Stimulated activated CD8-positive, alpha-beta memory T cell treated with anti-CD3 and anti-CD28 coated beads, Interleukin-4, amount 100 ng/mL, for 48 hours (primary cell): ENCODE measurements at regions not wholly inside any gene's neighbourhood (a gene's known extent, or its start where the extent isn't known, plus 50 kb on each side); places are given as distances from the start of the nearest gene placed in this dataset.

Experiments used
- DNase-seq: peaks from one replicate; pipeline ENCODE4 v3.0.0-alpha.2; 2020

DNA sequence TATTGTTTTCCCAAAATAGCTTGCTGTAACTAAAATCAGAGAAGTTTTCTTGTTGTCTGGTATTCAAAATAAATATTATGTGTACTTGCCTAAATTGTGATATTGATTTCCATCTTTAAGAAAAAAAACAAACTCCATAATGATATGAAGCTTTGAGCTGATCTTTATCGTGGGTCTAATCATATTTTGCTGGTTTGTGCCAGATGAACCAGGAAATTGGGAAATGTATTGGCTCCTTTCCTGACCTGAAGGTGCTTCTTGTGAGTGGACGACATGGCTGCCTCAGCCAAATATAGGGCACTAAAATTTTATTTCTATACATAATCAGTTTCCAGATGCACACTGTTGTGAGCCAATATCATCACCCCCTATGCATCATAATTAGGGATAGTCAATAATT lies 113.3 kb downstream of the DIPK2A start:
- DNase-seq = no peak

- DNase-seq = no peak
These were observed 114.3 kb downstream of the DIPK2A start for GRCh38 chr3:144085964-144086363.

GRCh38 chr3:144096016-144096415 lies 124.4 kb downstream of the DIPK2A start:
- no peak for DNase-seq

DNA sequence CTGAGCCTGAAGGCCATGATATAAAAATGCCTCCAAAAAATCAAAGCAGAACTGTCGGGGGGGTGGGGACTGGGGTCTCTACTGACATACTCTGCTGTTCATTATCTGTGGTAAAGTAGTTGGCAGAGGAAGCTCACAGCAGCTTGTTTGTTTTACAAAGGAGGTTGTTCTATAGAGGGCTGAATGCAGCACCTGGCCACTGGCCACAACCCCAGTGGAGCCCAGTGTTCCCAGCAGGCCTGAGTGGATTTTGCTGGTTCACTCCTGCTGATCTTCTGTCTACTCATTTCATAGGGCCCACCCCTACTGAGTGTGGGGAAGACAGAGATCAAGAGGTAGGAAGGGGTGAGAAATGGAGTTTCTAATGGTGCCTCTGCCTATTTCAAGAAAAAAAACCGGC lies 125.5 kb downstream of the DIPK2A start:
- DNase-seq = no peak

DNA sequence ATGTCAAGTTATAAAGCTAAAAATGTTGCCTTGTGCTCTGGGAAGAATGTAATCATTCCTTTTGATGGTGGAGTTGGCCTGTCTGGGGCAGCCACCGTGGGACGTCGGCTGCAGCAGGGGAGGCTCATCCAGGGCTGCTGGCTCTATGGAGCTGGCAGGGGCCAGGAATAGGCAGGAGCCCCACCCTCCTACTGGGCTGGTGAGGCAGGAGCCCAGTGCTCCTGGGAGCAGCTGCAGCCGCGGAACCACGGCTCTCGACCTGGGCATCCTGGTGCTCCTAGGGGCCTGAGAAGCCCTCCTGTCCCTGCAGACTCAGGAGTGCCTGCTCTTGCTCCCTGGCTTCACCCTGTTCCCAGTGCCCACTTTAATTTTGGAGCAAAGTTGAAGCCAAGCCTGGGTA lies 127.1 kb downstream of the DIPK2A start:
- DNase-seq = no peak

DNA sequence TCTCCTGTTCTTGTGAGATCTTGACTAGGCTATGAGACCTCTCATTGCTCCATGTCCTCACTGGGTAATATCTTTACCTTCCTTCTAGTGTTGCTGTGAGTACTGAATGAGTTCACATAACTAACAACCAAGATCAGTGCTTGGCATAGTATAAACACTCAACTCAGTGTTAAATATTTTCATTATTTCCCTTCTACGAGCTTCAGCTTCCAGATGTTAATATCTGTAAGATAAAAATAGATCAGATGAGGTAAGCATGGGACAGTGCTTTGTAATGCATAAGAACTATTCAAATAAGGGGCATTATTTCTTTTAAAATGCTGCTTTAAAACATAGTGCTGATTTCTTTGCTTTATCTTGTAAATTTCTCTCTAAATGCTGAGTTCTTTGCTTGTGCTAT lies 130.8 kb downstream of the DIPK2A start:
- no peak for DNase-seq

- DNase-seq = no peak
These were observed 132.6 kb downstream of the DIPK2A start for GRCh38 chr3:144104186-144104585.

DNA sequence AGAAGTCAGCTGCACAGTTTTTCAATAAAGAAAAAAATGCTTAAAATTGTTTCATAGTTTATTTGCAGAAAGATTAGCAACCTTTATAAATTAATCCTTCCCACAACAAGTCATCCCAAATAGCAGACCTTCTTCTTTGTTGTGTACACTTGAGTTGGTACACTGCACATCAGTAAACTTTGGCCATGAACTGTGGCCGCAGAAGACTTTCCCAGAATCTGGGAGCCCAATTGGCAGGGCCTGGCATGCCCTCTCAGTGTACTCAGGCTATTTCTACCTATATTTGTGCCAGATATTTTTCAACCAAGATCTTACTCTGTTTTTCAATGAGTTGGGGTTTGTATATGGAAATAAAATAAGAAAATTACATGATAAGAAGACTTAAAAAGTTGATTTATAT lies 133.1 kb downstream of the DIPK2A start:
- no peak for DNase-seq

DNA sequence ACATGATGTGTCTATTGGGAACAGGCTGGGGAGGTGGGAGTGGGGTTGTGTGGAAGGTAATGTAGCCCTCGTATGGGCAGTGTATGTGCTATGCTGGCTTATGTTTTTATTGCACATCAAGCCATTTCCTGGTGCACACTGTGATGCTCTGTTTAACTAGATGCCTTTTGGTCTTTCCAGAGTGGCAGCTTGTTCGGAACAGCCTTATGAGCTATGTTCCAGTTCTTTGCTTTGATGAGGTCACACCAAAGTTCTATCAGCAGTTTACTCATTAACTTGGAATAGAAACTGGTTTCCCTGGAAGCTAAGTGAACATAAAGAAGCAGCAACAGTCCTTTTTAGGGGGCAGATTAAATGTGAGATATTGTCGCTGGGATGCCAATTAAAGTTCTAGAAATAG lies 133.9 kb downstream of the DIPK2A start:
- no peak for DNase-seq

GRCh38 chr3:144106970-144107369 lies 135.3 kb downstream of the DIPK2A start:
- no peak for DNase-seq

DNA sequence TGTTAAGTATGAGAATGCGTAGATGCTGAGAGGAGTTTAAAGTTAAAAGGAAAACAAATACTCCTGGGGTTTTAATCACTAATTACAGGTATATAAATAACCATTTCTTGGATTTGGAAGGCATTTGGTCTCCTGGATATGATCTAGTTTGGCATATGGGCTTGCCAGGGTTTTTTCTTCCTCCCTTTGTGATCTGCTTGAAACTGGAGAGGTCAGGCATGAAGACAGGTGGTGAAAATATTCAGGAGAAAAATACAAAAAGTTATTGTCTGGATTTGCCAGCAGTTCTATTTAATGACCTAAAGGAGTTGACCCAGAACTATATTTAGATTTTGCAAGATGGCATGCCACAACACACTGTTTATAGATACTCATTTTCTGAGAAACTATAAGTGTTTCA lies 136.3 kb downstream of the DIPK2A start:
- no peak for DNase-seq

- DNase-seq = no peak
These were observed 138.3 kb downstream of the DIPK2A start for GRCh38 chr3:144109944-144110343.

GRCh38 chr3:144112036-144112435 lies 140.4 kb downstream of the DIPK2A start:
- no peak for DNase-seq

GRCh38 chr3:144112437-144112836 lies 140.8 kb downstream of the DIPK2A start:
- no peak for DNase-seq

- DNase-seq = no peak
These were observed 143.1 kb downstream of the DIPK2A start for GRCh38 chr3:144114767-144115166.

DNA sequence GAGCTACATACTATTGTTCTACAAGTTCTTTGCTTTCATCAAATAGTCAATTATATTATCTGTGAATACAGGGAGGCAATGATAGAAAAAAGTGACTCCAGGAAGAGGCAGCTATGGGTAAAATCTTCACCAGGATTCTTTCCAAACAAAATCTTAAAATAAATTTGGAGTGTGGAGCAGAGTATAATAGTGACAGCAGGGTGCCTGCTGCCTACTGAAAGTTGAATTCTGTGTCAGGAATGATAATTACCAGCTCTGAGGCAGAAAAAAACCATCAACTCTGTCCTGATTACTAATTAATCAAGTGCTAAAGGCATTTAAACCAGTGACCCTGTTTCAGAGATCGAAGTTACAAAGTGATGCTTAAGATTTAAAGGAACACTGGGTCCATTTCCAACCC lies 148.0 kb downstream of the DIPK2A start:
- DNase-seq = no peak

- no peak for DNase-seq
These were observed 150.0 kb downstream of the DIPK2A start for GRCh38 chr3:144121661-144122060.

GRCh38 chr3:144127014-144127413 lies 155.4 kb downstream of the DIPK2A start:
- no peak for DNase-seq

GRCh38 chr3:144127700-144128099 lies 156.1 kb downstream of the DIPK2A start:
- DNase-seq = no peak

DNA sequence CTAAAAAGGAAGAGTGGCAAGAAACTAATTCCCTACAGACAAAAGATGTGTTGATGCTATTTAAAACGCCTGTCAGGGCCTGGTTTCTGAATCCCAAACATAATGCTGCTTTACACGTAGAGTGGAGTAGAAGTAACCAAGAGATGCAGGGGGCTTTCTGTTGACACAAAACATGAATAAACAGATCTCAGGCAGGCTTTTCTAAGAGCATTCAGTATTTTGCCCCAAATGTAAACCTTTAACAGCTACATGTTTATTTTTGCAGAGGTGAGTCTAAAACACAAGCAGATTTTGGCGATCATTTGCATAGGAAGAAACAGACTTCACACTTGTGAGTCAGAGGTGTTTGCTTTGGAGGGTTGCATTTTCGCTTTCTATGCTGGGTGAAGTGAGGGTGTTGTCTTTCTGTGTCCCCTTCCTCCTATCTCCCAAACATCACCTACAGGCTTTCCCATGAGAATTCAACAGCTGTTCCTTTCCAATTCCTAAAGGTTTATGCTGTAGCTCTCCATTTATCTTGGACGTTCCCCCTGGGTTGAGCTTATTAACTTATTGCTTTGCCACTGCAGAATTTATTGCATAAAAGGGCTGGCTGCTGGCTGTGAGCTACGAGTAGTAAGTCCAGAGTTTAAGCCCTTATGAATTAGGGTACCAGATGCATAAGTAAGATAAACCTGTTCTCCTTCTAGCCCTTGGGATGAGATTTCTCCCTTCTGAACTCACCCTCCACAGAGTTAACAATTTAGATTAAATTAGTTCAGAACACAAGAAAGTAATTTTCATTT lies 156.7 kb downstream of the DIPK2A start:
- DNase-seq = no peak

DNA sequence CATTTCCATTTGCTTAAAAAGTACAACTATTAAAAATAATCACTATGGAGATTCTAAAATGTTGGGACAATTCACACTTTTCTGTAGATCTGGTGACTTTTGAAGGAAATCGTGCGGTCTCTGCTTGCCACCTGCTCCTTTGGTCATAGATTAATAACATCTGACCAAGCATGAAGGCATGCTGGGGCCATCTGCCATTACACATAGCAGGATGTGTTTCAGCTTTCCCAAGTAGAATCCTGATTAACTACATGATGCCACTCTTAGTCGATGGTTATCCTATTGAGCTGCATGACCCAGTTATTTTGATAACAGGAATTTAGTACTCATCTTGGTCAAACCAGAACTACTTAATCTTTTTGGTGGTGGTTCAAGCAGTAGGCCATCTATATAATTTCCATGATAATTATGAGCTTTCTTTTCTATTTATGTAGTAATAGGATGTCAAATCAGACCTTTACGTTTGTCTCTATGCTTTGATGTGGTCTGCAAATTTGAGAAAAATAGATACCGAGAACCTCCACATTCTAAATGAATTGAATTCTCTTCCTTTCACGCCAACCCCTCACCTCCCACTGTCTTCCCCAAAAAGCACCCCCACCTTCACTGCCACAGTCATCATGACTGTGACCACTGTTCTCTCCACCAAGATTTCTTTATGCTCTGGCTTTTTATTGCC lies 158.1 kb downstream of the DIPK2A start:
- no peak for DNase-seq

- DNase-seq = no peak
These were observed 169.5 kb downstream of the DIPK2A start for GRCh38 chr3:144141074-144141473.

DNA sequence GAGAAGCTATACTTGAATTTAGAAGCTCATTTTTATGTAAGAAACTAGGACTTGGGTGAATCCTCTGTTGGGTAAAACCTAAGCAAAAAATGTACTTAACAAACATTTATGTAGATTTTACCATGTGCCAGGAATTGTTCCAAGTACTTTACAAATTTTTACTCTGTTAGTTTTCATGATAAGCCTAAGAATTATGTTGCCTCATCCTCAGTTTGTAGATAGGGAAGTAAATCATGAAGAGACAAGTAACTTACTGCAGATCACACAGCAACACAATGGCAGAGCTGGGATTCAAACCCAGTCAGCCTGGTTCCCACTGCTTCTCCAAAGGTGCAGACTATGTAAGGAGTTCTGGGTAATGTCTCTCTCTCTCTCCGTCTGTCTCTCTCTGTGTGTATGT lies 169.9 kb downstream of the DIPK2A start:
- DNase-seq = no peak

- DNase-seq = no peak
These were observed 170.7 kb downstream of the DIPK2A start for GRCh38 chr3:144142151-144142840.
